Esophagus squamous epithelium (tissue), 5 donors: ENCODE measurements at regions not wholly inside any gene's neighbourhood (a gene's known extent, or its start where the extent isn't known, plus 50 kb on each side); places are given as distances from the start of the nearest gene placed in this dataset.
"Not testable (repeated sequence)": the region's sequence is repeated elsewhere in the genome, so short reads cannot be mapped to it uniquely, and the experiment has no call there.

Experiments used
- DNase-seq: peaks from one replicate; lab custom pipeline; 2025; lab: John Stamatoyannopoulos, UW
- H3K27ac ChIP-seq, 4 donors: fragments of 200-600 bp; sonication (generic); one replicate each; pipeline ENCODE4 v1.5.1; 2016 to 2019; ENCODE audit warnings: mild to moderate bottlenecking in 1 of 4
- H3K27me3 ChIP-seq, 4 donors: fragments of 200-600 bp; sonication (generic); 1 replicate in 3 of 4; 2 replicates in 1 of 4; pipeline versions ENCODE4 v1.5.1 to v1.6.0; 2017 to 2021; ENCODE audit warnings: antibody characterized with exemption in 1 of 4
- H3K36me3 ChIP-seq, 3 donors: fragments of 200-600 bp; sonication (generic); one replicate each; pipeline ENCODE4 v1.5.1; 2016 to 2019
- H3K4me1 ChIP-seq, 3 donors: fragments of 200-600 bp; sonication (generic); one replicate each; pipeline ENCODE4 v1.5.1; 2017 to 2019
- H3K4me3 ChIP-seq, 4 donors: fragments of 200-600 bp; sonication (generic); 1 replicate in 3 of 4; 2 replicates in 1 of 4; pipeline ENCODE4 v1.5.1; 2016 to 2019; ENCODE audit warnings: mild to moderate bottlenecking in 2 of 4, moderate library complexity in 1 of 4
- H3K9me3 ChIP-seq, 3 donors: fragments of 200-600 bp; sonication (generic); one replicate each; pipeline ENCODE4 v1.5.1; 2016 to 2019
- POLR2A ChIP-seq, 4 donors: fragments of 450-650 bp; IDR thresholded peaks; one replicate each; pipeline ENCODE4 v1.6.1; 2017; ENCODE audit warnings: antibody characterized with exemption in 4 of 4, mild to moderate bottlenecking in 4 of 4, moderate library complexity in 3 of 4
- WGBS, 2 donors: methylation state at CpG; one replicate each; pipeline ENCODE4 v1.1.5; 2018; 5-methylcytosine and 5-hydroxymethylcytosine counted together
- intact Hi-C: fragments of 100-400 bp; cut with DNase I; formaldehyde crosslinking; loops from one replicate; pipeline ENCODE4 v1.15.0; 2022
- TF ChIP-seq, protein P1 (sequence below), 6 experiments: fragments of 450-650 bp in 4 of 6; fragments of 200-600 bp in 2 of 6; sonication (generic) in 2 of 6; IDR thresholded peaks; one replicate each; pipeline ENCODE4 v1.5.1; 2016 to 2019; ENCODE audit warnings: antibody characterized with exemption in 6 of 6, mild to moderate bottlenecking in 4 of 6, moderate library complexity in 4 of 6
- donor health status: DM: yes; HTN: yes; CAD: no.

GRCh38 chr3:106965307-106965706, 411.9 kb upstream of the CCDC54 start:
- DNase-seq, result no peak
- peaks cover 0 to 6% (median 0%) of the 10 kb centered on the region in 3 donors for H3K4me1 ChIP-seq
- no peaks in the 10 kb centered on the region for H3K36me3 ChIP-seq
- intact Hi-C loops, result no loop called here
- TF ChIP-seq POLR2A (IDR thresholded peaks at IDR 0.05), result no peak
- TF ChIP-seq, protein P1, sequence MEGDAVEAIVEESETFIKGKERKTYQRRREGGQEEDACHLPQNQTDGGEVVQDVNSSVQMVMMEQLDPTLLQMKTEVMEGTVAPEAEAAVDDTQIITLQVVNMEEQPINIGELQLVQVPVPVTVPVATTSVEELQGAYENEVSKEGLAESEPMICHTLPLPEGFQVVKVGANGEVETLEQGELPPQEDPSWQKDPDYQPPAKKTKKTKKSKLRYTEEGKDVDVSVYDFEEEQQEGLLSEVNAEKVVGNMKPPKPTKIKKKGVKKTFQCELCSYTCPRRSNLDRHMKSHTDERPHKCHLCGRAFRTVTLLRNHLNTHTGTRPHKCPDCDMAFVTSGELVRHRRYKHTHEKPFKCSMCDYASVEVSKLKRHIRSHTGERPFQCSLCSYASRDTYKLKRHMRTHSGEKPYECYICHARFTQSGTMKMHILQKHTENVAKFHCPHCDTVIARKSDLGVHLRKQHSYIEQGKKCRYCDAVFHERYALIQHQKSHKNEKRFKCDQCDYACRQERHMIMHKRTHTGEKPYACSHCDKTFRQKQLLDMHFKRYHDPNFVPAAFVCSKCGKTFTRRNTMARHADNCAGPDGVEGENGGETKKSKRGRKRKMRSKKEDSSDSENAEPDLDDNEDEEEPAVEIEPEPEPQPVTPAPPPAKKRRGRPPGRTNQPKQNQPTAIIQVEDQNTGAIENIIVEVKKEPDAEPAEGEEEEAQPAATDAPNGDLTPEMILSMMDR (IDR thresholded peaks at IDR 0.05), result no peak
- no peak overlapping the region for H3K27ac ChIP-seq
- no peaks in the 10 kb centered on the region for H3K27me3 ChIP-seq
- no peak overlapping the region for H3K4me3 ChIP-seq
- H3K9me3 ChIP-seq, result no peaks in the 10 kb centered on the region
- 56 to 84% methylated on average over 3 of the region's 3 CpGs for WGBS, 2 donors

GRCh38 chr3:106969596-106969995, 407.6 kb upstream of the CCDC54 start:
- Histone ChIP-seq H3K27ac (no peak overlapping the region), H3K27me3 (no peaks in the 10 kb centered on the region), H3K4me1 (no peaks in the 10 kb centered on the region), H3K4me3 (no peak overlapping the region), H3K9me3 (no peaks in the 10 kb centered on the region), H3K36me3 (no peaks in the 10 kb centered on the region)
- no peak for DNase-seq
- no peak for TF ChIP-seq POLR2A (IDR thresholded peaks at IDR 0.05)
- TF ChIP-seq, protein P1 (IDR thresholded peaks at IDR 0.05), result no peak
- intact Hi-C loops, result no loop called here
- WGBS, 2 donors, result 56 to 62% methylated on average over 4 of the region's 4 CpGs

DNA sequence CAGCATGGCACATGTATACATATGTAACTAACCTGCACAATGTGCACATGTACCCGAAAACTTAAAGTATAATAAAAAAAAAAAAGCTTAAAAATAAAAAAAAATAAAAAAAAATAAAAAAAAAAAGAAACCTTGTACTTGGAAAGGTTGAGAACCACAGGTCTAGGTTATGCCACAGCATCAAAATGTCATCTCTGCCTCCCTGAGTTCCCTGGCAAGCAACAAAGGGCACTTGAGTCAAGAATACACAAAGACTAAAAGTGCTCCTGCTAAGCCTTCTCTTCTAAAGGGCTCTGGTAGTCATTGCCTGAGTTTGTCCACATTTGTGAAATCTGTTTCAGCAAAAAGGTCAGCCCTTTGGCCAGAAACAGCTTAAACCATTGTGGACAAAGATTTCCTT, 395.8 kb upstream of the CCDC54 start:
- Histone ChIP-seq H3K9me3 (no peaks in the 10 kb centered on the region), H3K4me3 (no peak overlapping the region), H3K36me3 (no peaks in the 10 kb centered on the region), H3K27ac (no peak overlapping the region), H3K27me3 (no peaks in the 10 kb centered on the region), H3K4me1 (no peaks in the 10 kb centered on the region)
- WGBS, 2 donors, result 55 to 100% methylated on average over 1 of the region's 1 CpG
- intact Hi-C loops, result no loop called here
- no peak for DNase-seq
- TF ChIP-seq POLR2A (IDR thresholded peaks at IDR 0.05), result no peak
- TF ChIP-seq, protein P1 (IDR thresholded peaks at IDR 0.05), result no peak

DNA sequence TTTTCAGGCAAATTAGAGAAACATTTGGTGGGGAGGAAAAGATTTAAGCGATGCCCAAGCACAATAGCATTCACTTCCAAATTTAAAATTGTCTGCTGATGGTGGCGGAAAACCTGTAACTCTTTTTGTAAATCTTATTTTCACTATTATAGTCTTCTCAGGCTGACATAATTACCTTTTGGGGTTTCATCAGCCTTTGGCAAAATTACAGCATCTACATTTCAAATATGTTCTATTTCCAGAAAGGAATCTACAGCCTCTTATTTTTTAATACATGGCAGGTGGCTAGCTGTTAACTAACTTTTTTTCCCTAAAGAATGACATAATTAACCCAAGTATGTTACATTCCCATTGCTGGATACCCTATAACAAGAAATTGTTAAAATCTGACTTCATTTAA, 391.5 kb upstream of the CCDC54 start:
- intact Hi-C loops, result no loop called here
- Histone ChIP-seq H3K27ac (no peak overlapping the region), H3K9me3 (no peaks in the 10 kb centered on the region), H3K4me1 (no peaks in the 10 kb centered on the region), H3K27me3 (no peaks in the 10 kb centered on the region), H3K4me3 (no peak overlapping the region), H3K36me3 (no peaks in the 10 kb centered on the region)
- no peak for DNase-seq
- 81 to 89% methylated on average over 2 of the region's 2 CpGs for WGBS, 2 donors
- TF ChIP-seq, protein P1 (IDR thresholded peaks at IDR 0.05), result no peak
- no peak for TF ChIP-seq POLR2A (IDR thresholded peaks at IDR 0.05)

- H3K36me3 ChIP-seq, H3K9me3 ChIP-seq, H3K4me3 ChIP-seq, H3K4me1 ChIP-seq, intact Hi-C loops, DNase-seq, H3K27me3 ChIP-seq, H3K27ac ChIP-seq: not testable (repeated sequence)
- 79 to 83% methylated on average over 13 to 19 of the region's 21 CpGs for WGBS, 2 donors
Measured at GRCh38 chr3:106998841-106999682, 378.2 kb upstream of the CCDC54 start.
